WTC11 (cell line): ENCODE measurements at regions not wholly inside any gene's neighbourhood (a gene's known extent, or its start where the extent isn't known, plus 50 kb on each side); places are given as distances from the start of the nearest gene placed in this dataset.

Experiments
- ATAC-seq: fragments of 200-7000 bp; cut with Tn5 transposase; 2 replicates; pipeline ENCODE4 v1.10.0; 2021; ENCODE audit warnings: mild to moderate bottlenecking, moderate library complexity
- CTCF ChIA-PET: fragments of 300-600 bp; sonication (Branson Sonifier 250); formaldehyde crosslinking; loops from one replicate; lab custom pipeline; 2021; ENCODE audit warnings: antibody characterized with exemption; lab: Charles Lee
- POLR2A ChIA-PET: fragments of 350-600 bp; sonication (Branson Sonifier 250); formaldehyde crosslinking; loops from one replicate; lab custom pipeline; 2021; ENCODE audit warnings: antibody characterized with exemption; lab: Charles Lee
- DNase-seq: peaks from one replicate; pipeline ENCODE4 v3.0.0; 2021; ENCODE audit warnings: low spot score
- H3K27ac Mint-ChIP-seq: 2 replicates; pipeline ENCODE4 v1.8.0; 2021; ENCODE audit warnings: mixed read lengths
- H3K27me3 Mint-ChIP-seq: 2 replicates; pipeline ENCODE4 v1.8.0; 2021; ENCODE audit warnings: low read depth, mild to moderate bottlenecking, moderate library complexity, mixed read lengths
- H3K36me3 Mint-ChIP-seq: 2 replicates; pipeline ENCODE4 v1.8.0; 2021; ENCODE audit warnings: mixed read lengths
- H3K4me1 Mint-ChIP-seq: 2 replicates; pipeline ENCODE4 v1.8.0; 2022; ENCODE audit warnings: mixed read lengths
- H3K4me3 Mint-ChIP-seq: 2 replicates; pipeline ENCODE4 v1.8.0; 2021; ENCODE audit warnings: mild to moderate bottlenecking, moderate library complexity, mixed read lengths
- H3K9me3 Mint-ChIP-seq: 2 replicates; pipeline ENCODE4 v1.8.0; 2021; ENCODE audit warnings: mixed read lengths
- ATF1 ChIP-seq: sonication (generic); formaldehyde crosslinking; IDR thresholded peaks from 2 replicates; pipeline ENCODE4 v1.8.1; 2023; ENCODE audit warnings: mild to moderate bottlenecking, moderate library complexity, missing genetic modification reagents
- CBFB ChIP-seq: sonication (generic); formaldehyde crosslinking; IDR thresholded peaks from 2 replicates; pipeline ENCODE4 v1.8.1; 2022; ENCODE audit warnings: mild to moderate bottlenecking, low read depth, missing genetic modification reagents
- CREB1 ChIP-seq: sonication (generic); formaldehyde crosslinking; IDR thresholded peaks from 2 replicates; pipeline ENCODE4 v1.8.0; 2023; ENCODE audit warnings: mild to moderate bottlenecking, missing genetic modification reagents
- CTCF ChIP-seq: fragments of 200-600 bp; IDR thresholded peaks from 2 replicates; pipeline ENCODE4 v1.8.0; 2022; ENCODE audit warnings: antibody characterized with exemption
- GTF2I ChIP-seq: fragments of 250-450 bp; sonication (Bioruptor Pico); conservative IDR thresholded peaks from 2 replicates; pipeline ENCODE4 v1.4.0; 2021; ENCODE audit warnings: mild to moderate bottlenecking
- IRF2 ChIP-seq: sonication (generic); formaldehyde crosslinking; IDR thresholded peaks from 2 replicates; pipeline ENCODE4 v1.8.0; 2022; ENCODE audit warnings: low read depth, missing genetic modification reagents, borderline replicate concordance
- MAX ChIP-seq: sonication (generic); formaldehyde crosslinking; IDR thresholded peaks from 2 replicates; pipeline ENCODE4 v1.8.0; 2022; ENCODE audit warnings: mild to moderate bottlenecking, missing genetic modification reagents
- MYBL2 ChIP-seq: sonication (generic); formaldehyde crosslinking; IDR thresholded peaks from 2 replicates; pipeline ENCODE4 v1.8.1; 2023; ENCODE audit warnings: mild to moderate bottlenecking, moderate library complexity, missing genetic modification reagents
- NFYB ChIP-seq: sonication (generic); formaldehyde crosslinking; conservative IDR thresholded peaks from 2 replicates; pipeline ENCODE4 v1.8.0; 2022; ENCODE audit warnings: low read depth, missing genetic modification reagents
- NR2C2 ChIP-seq: sonication (generic); formaldehyde crosslinking; IDR thresholded peaks from 2 replicates; pipeline ENCODE4 v1.8.0; 2022; ENCODE audit warnings: mild to moderate bottlenecking, missing genetic modification reagents
- NR3C1 ChIP-seq: sonication (generic); formaldehyde crosslinking; conservative IDR thresholded peaks from 2 replicates; pipeline ENCODE4 v1.8.1; 2023; ENCODE audit warnings: low read depth, mild to moderate bottlenecking, missing genetic modification reagents
- OVOL2 ChIP-seq: fragments of 250-450 bp; sonication (Bioruptor Pico); IDR thresholded peaks from 2 replicates; pipeline ENCODE4 v1.9.0; 2021; ENCODE audit warnings: mild to moderate bottlenecking, borderline replicate concordance
- PRRX2 ChIP-seq: fragments of 250-450 bp; sonication (Bioruptor Pico); IDR thresholded peaks from 2 replicates; pipeline ENCODE4 v1.8.0; 2021; ENCODE audit warnings: mild to moderate bottlenecking
- RELA ChIP-seq: sonication (generic); formaldehyde crosslinking; IDR thresholded peaks from 2 replicates; pipeline ENCODE4 v1.8.1; 2022; ENCODE audit warnings: missing genetic modification reagents, mild to moderate bottlenecking, borderline replicate concordance
- ZNF121 ChIP-seq: sonication (generic); formaldehyde crosslinking; IDR thresholded peaks from 2 replicates; pipeline ENCODE4 v1.8.0; 2023; ENCODE audit warnings: missing genetic modification reagents
- TF ChIP-seq, protein P1 (sequence below): sonication (generic); formaldehyde crosslinking; IDR thresholded peaks from 2 replicates; pipeline ENCODE4 v1.8.1; 2023; ENCODE audit warnings: mild to moderate bottlenecking, missing genetic modification reagents, moderate library complexity
- TF ChIP-seq, protein P2 (sequence below): sonication (generic); formaldehyde crosslinking; IDR thresholded peaks from 2 replicates; pipeline ENCODE4 v1.8.0; 2022; ENCODE audit warnings: mild to moderate bottlenecking, missing genetic modification reagents
- TF ChIP-seq, protein P3 (sequence below): fragments of 250-450 bp; sonication (Bioruptor Pico); IDR thresholded peaks from 2 replicates; pipeline ENCODE4 v1.9.0; 2021; ENCODE audit warnings: moderate library complexity, mild to moderate bottlenecking, inconsistent platforms, borderline replicate concordance
- TF ChIP-seq, protein P4 (sequence below): sonication (generic); formaldehyde crosslinking; IDR thresholded peaks from 2 replicates; pipeline ENCODE4 v1.8.0; 2022; ENCODE audit warnings: mild to moderate bottlenecking, missing genetic modification reagents
- TF ChIP-seq, protein P5 (sequence below): sonication (generic); formaldehyde crosslinking; conservative IDR thresholded peaks from 2 replicates; pipeline ENCODE4 v1.8.1; 2023; ENCODE audit warnings: mild to moderate bottlenecking, low read depth, missing genetic modification reagents, moderate library complexity

GRCh38 chr21:24375201-24375600 lies 1232.1 kb downstream of the MRPL39 start:
- H3K4me1 Mint-ChIP-seq = no peaks in the 10 kb centered on the region
- peaks cover 17% of the 10 kb centered on the region for H3K36me3 Mint-ChIP-seq
- H3K4me3 Mint-ChIP-seq = no peak overlapping the region
- ChIA-PET POLR2A (no interaction called here), CTCF (interaction anchor here (0.9 kb wide), 1 partner anchor 10 kb away, joined by 3 read pairs; no protein-coding TSS in a partner anchor)
- peaks cover 5% of the 10 kb centered on the region for H3K27me3 Mint-ChIP-seq
- TF ChIP-seq, protein P1, sequence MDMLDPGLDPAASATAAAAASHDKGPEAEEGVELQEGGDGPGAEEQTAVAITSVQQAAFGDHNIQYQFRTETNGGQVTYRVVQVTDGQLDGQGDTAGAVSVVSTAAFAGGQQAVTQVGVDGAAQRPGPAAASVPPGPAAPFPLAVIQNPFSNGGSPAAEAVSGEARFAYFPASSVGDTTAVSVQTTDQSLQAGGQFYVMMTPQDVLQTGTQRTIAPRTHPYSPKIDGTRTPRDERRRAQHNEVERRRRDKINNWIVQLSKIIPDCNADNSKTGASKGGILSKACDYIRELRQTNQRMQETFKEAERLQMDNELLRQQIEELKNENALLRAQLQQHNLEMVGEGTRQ (CRISPR knock-in tag) = peak; percentile 69; the same call in 1 of the 2 replicates
- TF ChIP-seq NR3C1 = no peak
- TF ChIP-seq, protein P2, sequence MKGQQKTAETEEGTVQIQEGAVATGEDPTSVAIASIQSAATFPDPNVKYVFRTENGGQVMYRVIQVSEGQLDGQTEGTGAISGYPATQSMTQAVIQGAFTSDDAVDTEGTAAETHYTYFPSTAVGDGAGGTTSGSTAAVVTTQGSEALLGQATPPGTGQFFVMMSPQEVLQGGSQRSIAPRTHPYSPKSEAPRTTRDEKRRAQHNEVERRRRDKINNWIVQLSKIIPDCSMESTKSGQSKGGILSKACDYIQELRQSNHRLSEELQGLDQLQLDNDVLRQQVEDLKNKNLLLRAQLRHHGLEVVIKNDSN (CRISPR knock-in tag) = no peak
- DNase-seq = peak; percentile 30
- no peak overlapping the region for H3K27ac Mint-ChIP-seq
- peaks cover 54% of the 10 kb centered on the region for H3K9me3 Mint-ChIP-seq
- ATAC-seq = peak; percentile 60

- DNase-seq = no peak
- Mint-ChIP-seq H3K36me3 (peaks cover 22% of the 10 kb centered on the region), H3K9me3 (peaks cover 59% of the 10 kb centered on the region), H3K4me1 (no peaks in the 10 kb centered on the region), H3K27ac (no peak overlapping the region), H3K4me3 (no peak overlapping the region), H3K27me3 (peaks cover 5% of the 10 kb centered on the region)
- ATAC-seq = no peak
- TF ChIP-seq, protein P3, sequence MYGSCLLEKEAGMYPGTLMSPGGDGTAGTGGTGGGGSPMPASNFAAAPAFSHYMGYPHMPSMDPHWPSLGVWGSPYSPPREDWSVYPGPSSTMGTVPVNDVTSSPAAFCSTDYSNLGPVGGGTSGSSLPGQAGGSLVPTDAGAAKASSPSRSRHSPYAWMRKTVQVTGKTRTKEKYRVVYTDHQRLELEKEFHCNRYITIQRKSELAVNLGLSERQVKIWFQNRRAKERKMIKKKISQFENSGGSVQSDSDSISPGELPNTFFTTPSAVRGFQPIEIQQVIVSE = no peak
- TF ChIP-seq CREB1 (CRISPR knock-in tag) = no peak
- TF ChIP-seq OVOL2 = no peak
- POLR2A ChIA-PET = no interaction called here
- CTCF ChIA-PET = no interaction called here
Measured at GRCh38 chr21:24372506-24372905, 1234.8 kb downstream of the MRPL39 start.

DNA sequence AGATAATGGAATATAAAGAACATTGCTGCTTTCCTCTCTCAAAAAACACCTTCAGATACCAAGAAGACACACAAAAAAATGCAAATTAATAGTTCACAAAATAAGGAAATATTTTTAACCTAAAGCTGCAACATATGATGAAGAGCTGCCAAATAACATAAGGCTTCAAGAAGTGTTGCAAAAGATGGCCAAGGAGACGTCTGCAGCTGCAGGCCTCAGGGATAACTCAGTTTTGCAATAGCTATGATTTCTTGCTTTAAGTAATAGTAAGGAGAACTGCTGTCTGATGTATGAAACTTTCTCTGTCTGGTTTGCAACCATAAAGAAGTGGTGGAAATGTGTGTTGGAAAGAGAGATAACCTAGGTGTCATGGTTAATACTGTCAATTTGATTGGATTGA lies 1237.5 kb downstream of the MRPL39 start:
- Mint-ChIP-seq H3K9me3 (peaks cover 54% of the 10 kb centered on the region), H3K4me1 (no peaks in the 10 kb centered on the region), H3K4me3 (no peak overlapping the region), H3K27ac (no peak overlapping the region), H3K36me3 (peaks cover 20% of the 10 kb centered on the region), H3K27me3 (peaks cover 3% of the 10 kb centered on the region; the same call in 1 of the 2 replicates)
- DNase-seq (no peak), ATAC-seq (no peak)
- TF ChIP-seq MAX (CRISPR knock-in tag) (no peak), CBFB (CRISPR knock-in tag) (no peak), NR3C1 (no peak), ZNF121 (no peak), OVOL2 (no peak), NFYB (CRISPR knock-in tag) (no peak), ATF1 (CRISPR knock-in tag) (no peak), IRF2 (no peak), GTF2I (CRISPR knock-in tag) (no peak), RELA (no peak), PRRX2 (CRISPR knock-in tag) (no peak), NR2C2 (CRISPR knock-in tag) (no peak), MYBL2 (CRISPR knock-in tag) (no peak), CTCF (no peak)
- TF ChIP-seq, protein P4, sequence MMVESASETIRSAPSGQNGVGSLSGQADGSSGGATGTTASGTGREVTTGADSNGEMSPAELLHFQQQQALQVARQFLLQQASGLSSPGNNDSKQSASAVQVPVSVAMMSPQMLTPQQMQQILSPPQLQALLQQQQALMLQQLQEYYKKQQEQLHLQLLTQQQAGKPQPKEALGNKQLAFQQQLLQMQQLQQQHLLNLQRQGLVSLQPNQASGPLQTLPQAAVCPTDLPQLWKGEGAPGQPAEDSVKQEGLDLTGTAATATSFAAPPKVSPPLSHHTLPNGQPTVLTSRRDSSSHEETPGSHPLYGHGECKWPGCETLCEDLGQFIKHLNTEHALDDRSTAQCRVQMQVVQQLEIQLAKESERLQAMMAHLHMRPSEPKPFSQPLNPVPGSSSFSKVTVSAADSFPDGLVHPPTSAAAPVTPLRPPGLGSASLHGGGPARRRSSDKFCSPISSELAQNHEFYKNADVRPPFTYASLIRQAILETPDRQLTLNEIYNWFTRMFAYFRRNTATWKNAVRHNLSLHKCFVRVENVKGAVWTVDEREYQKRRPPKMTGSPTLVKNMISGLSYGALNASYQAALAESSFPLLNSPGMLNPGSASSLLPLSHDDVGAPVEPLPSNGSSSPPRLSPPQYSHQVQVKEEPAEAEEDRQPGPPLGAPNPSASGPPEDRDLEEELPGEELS = no peak
- TF ChIP-seq, protein P5, sequence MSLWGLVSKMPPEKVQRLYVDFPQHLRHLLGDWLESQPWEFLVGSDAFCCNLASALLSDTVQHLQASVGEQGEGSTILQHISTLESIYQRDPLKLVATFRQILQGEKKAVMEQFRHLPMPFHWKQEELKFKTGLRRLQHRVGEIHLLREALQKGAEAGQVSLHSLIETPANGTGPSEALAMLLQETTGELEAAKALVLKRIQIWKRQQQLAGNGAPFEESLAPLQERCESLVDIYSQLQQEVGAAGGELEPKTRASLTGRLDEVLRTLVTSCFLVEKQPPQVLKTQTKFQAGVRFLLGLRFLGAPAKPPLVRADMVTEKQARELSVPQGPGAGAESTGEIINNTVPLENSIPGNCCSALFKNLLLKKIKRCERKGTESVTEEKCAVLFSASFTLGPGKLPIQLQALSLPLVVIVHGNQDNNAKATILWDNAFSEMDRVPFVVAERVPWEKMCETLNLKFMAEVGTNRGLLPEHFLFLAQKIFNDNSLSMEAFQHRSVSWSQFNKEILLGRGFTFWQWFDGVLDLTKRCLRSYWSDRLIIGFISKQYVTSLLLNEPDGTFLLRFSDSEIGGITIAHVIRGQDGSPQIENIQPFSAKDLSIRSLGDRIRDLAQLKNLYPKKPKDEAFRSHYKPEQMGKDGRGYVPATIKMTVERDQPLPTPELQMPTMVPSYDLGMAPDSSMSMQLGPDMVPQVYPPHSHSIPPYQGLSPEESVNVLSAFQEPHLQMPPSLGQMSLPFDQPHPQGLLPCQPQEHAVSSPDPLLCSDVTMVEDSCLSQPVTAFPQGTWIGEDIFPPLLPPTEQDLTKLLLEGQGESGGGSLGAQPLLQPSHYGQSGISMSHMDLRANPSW (CRISPR knock-in tag) = no peak
- ChIA-PET POLR2A (no interaction called here), CTCF (no interaction called here)
